GM23338 (cell line): ENCODE measurements at regions not wholly inside any gene's neighbourhood (a gene's known extent, or its start where the extent isn't known, plus 50 kb on each side); places are given as distances from the start of the nearest gene placed in this dataset.

ENCODE experiments used
- ATAC-seq: fragments of 200-7000 bp; cut with Tn5 transposase; 3 replicates; pipeline ENCODE4 v1.9.1; 2020
- DNase-seq: peaks from one replicate; pipeline ENCODE4 v3.0.0-alpha.2; 2015; ENCODE audit warnings: low spot score
- H2AFZ ChIP-seq: fragments of 200-600 bp; sonication (generic); 2 replicates; pipeline ENCODE4 v1.8.0; 2016; ENCODE audit warnings: antibody characterized with exemption, mild to moderate bottlenecking, moderate library complexity
- H3F3A ChIP-seq: fragments of 200-600 bp; sonication (generic); replicated peaks from 2 replicates; pipeline ENCODE4 v1.8.0; 2017; ENCODE audit warnings: antibody characterized with exemption, mixed run types, low read depth
- H3K27ac ChIP-seq: fragments of 200-600 bp; sonication (generic); 2 replicates; pipeline ENCODE4 v1.6.1; 2016; ENCODE audit warnings: low read depth
- H3K27me3 ChIP-seq: fragments of 200-600 bp; sonication (generic); 2 replicates; pipeline ENCODE4 v1.8.0; 2016; ENCODE audit warnings: mild to moderate bottlenecking, mixed run types, moderate library complexity; ENCODE audit not compliant: insufficient read depth
- H3K36me3 ChIP-seq: fragments of 200-600 bp; sonication (generic); 2 replicates; pipeline ENCODE4 v1.8.0; 2016; ENCODE audit warnings: mild to moderate bottlenecking; ENCODE audit not compliant: insufficient read depth
- H3K4me1 ChIP-seq: fragments of 200-600 bp; sonication (generic); 2 replicates; pipeline ENCODE4 v1.8.0; 2016; ENCODE audit warnings: mild to moderate bottlenecking, moderate library complexity; ENCODE audit not compliant: insufficient read depth
- H3K4me2 ChIP-seq: fragments of 200-600 bp; sonication (generic); 2 replicates; pipeline ENCODE4 v1.7.1; 2017; ENCODE audit warnings: mixed run types
- H3K4me3 ChIP-seq: fragments of 200-600 bp; sonication (generic); 2 replicates; pipeline ENCODE4 v1.6.1; 2016; ENCODE audit warnings: mixed run types
- H3K79me2 ChIP-seq: fragments of 200-600 bp; sonication (generic); replicated peaks from 2 replicates; pipeline ENCODE4 v1.8.0; 2017; ENCODE audit warnings: mild to moderate bottlenecking; ENCODE audit not compliant: insufficient read depth
- H3K9me2 ChIP-seq: fragments of 200-600 bp; sonication (generic); 2 replicates; pipeline ENCODE4 v1.8.0; 2017; ENCODE audit not compliant: insufficient read depth
- H4K20me1 ChIP-seq: fragments of 200-600 bp; sonication (generic); replicated peaks from 2 replicates; pipeline ENCODE4 v1.8.0; 2017; ENCODE audit warnings: mild to moderate bottlenecking; ENCODE audit not compliant: insufficient read depth
- H3K27ac Mint-ChIP-seq: 2 replicates; pipeline ENCODE4 v1.8.0; 2020; ENCODE audit warnings: inconsistent platforms, mild to moderate bottlenecking, moderate library complexity, mixed read lengths
- H3K27me3 Mint-ChIP-seq: 3 replicates; pipeline ENCODE4 v1.8.0; 2022; ENCODE audit warnings: low read depth, mild to moderate bottlenecking, moderate library complexity, mixed read lengths, inconsistent platforms; ENCODE audit not compliant: insufficient read depth, poor library complexity
- H3K36me3 Mint-ChIP-seq: 3 replicates; pipeline ENCODE4 v1.8.0; 2021; ENCODE audit warnings: low read depth, mild to moderate bottlenecking, inconsistent platforms, moderate library complexity, mixed read lengths
- H3K4me1 Mint-ChIP-seq: 3 replicates; pipeline ENCODE4 v1.8.0; 2020; ENCODE audit warnings: mild to moderate bottlenecking, inconsistent platforms, mixed read lengths
- H3K4me3 Mint-ChIP-seq: 3 replicates; pipeline ENCODE4 v1.8.0; 2021; ENCODE audit warnings: moderate library complexity, mild to moderate bottlenecking, inconsistent platforms, mixed read lengths
- H3K9me3 Mint-ChIP-seq: 3 replicates; pipeline ENCODE4 v1.8.0; 2020; ENCODE audit warnings: moderate library complexity, mild to moderate bottlenecking, inconsistent platforms, mixed read lengths
- CREB1 ChIP-seq: fragments of 250-450 bp; sonication (Bioruptor Pico); IDR thresholded peaks from 2 replicates; pipeline ENCODE4 v1.5.0; 2020; ENCODE audit warnings: low read depth, mild to moderate bottlenecking, moderate library complexity
- CTCF ChIP-seq, 2 experiments: fragments of 200-600 bp in 1 of 2; sonication (generic) in 1 of 2; conservative IDR thresholded peaks; 2 replicates each; pipeline versions ENCODE4 v1.5.1 to v1.6.1; 2016 to 2017; ENCODE audit warnings: antibody characterized with exemption in 2 of 2, low read depth in 2 of 2, mild to moderate bottlenecking in 2 of 2, moderate library complexity in 1 of 2
- ETS1 ChIP-seq: IDR thresholded peaks from 2 replicates; pipeline ENCODE4 v1.6.1; 2016; ENCODE audit warnings: antibody characterized with exemption
- EZH2 ChIP-seq: fragments of 200-600 bp; sonication (generic); IDR thresholded peaks from one replicate; pipeline ENCODE4 v1.8.0; 2017; ENCODE audit warnings: antibody characterized with exemption, mild to moderate bottlenecking, low read depth; ENCODE audit not compliant: unreplicated experiment
- EZH2phosphoT487 ChIP-seq: fragments of 200-600 bp; sonication (generic); IDR thresholded peaks from one replicate; pipeline ENCODE4 v1.8.1; 2018; ENCODE audit warnings: antibody characterized with exemption; ENCODE audit not compliant: unreplicated experiment
- JUNB ChIP-seq: IDR thresholded peaks from one replicate; pipeline ENCODE4 v1.6.1; 2016; ENCODE audit warnings: antibody characterized with exemption; ENCODE audit not compliant: unreplicated experiment
- NANOG ChIP-seq: IDR thresholded peaks from 2 replicates; pipeline ENCODE4 v1.6.1; 2016; ENCODE audit warnings: antibody characterized with exemption, borderline replicate concordance
- POLR2AphosphoS5 ChIP-seq: IDR thresholded peaks from 2 replicates; pipeline ENCODE4 v1.6.1; 2016; ENCODE audit warnings: antibody characterized with exemption, low read depth
- REST ChIP-seq: IDR thresholded peaks from one replicate; pipeline ENCODE4 v1.6.1; 2018; ENCODE audit warnings: antibody characterized with exemption; ENCODE audit not compliant: unreplicated experiment
- STAT1 ChIP-seq: IDR thresholded peaks from one replicate; pipeline ENCODE4 v1.6.1; 2016; ENCODE audit warnings: antibody characterized with exemption; ENCODE audit not compliant: unreplicated experiment
- ZNF114 ChIP-seq: fragments of 250-450 bp; sonication (Bioruptor Pico); IDR thresholded peaks from 2 replicates; pipeline ENCODE4 v1.5.0; 2020; ENCODE audit warnings: mild to moderate bottlenecking, moderate library complexity
- ZNF331 ChIP-seq: fragments of 250-450 bp; sonication (Bioruptor Pico); IDR thresholded peaks from 2 replicates; pipeline ENCODE4 v1.5.0; 2020; ENCODE audit warnings: low read depth, mild to moderate bottlenecking, moderate library complexity
- ZNF462 ChIP-seq: fragments of 250-450 bp; sonication (Bioruptor Pico); IDR thresholded peaks from 2 replicates; pipeline ENCODE4 v1.5.0; 2020; ENCODE audit warnings: mild to moderate bottlenecking, moderate library complexity

GRCh38 chr13:50444726-50445125 is 398.8 kb downstream of the DLEU7 start:
- peaks cover 7% of the 10 kb centered on the region; the same call in 2 of the 3 replicates for H3K9me3 Mint-ChIP-seq
- Histone ChIP-seq H3K36me3 (no peaks in the 10 kb centered on the region), H3K4me3 (no peak overlapping the region), H3K9me2 (no peaks in the 10 kb centered on the region), H3F3A (no peaks in the 10 kb centered on the region), H3K27ac (no peak overlapping the region), H4K20me1 (no peaks in the 10 kb centered on the region), H2AFZ (no peak overlapping the region), H3K4me1 (peaks cover 43% of the 10 kb centered on the region), H3K4me2 (peak overlapping the region; percentile 42; the same call in 1 of the 2 replicates), H3K79me2 (no peaks in the 10 kb centered on the region), H3K27me3 (no peaks in the 10 kb centered on the region)
- TF ChIP-seq EZH2 (no peak), ETS1 (no peak), ZNF462 (CRISPR knock-in tag) (no peak), ZNF114 (CRISPR knock-in tag) (no peak), REST (no peak), POLR2AphosphoS5 (no peak), NANOG (no peak), CTCF (conservative IDR thresholded peaks at IDR 0.05; ENCODE audit: low read depth in 2 of 2) (no peak), CREB1 (CRISPR knock-in tag) (no peak), STAT1 (no peak), JUNB (no peak), ZNF331 (CRISPR knock-in tag) (no peak), EZH2phosphoT487 (no peak)
- DNase-seq, result peak; percentile 15
- H3K36me3 Mint-ChIP-seq, result 0 out of 3 replicates have a peak, but pooled peaks cover 8% of the 10 kb centered on the region
- H3K27me3 Mint-ChIP-seq, result peaks cover 2% of the 10 kb centered on the region
- ATAC-seq, result peak; percentile 67
- H3K27ac Mint-ChIP-seq, result peak overlapping the region; percentile 77
- H3K4me3 Mint-ChIP-seq, result no peak overlapping the region
- H3K4me1 Mint-ChIP-seq, result peaks cover 38% of the 10 kb centered on the region
